Activated CD4-positive, alpha-beta memory T cell treated with anti-CD3 and anti-CD28 coated beads, Interleukin-2, amount 10 ng/mL, durations not matched to agents 7 days and 5 days (primary cell): ENCODE measurements at regions not wholly inside any gene's neighbourhood (a gene's known extent, or its start where the extent isn't known, plus 50 kb on each side); places are given as distances from the start of the nearest gene placed in this dataset.

Experiments used
- CTCF ChIA-PET: fragments of 350-600 bp; sonication (Branson Sonifier 250); formaldehyde crosslinking; loops from one replicate; lab custom pipeline; 2021; ENCODE audit warnings: antibody characterized with exemption, inconsistent platforms; lab: Charles Lee
- POLR2A ChIA-PET: fragments of 350-600 bp; sonication (Branson Sonifier 250); formaldehyde crosslinking; loops from one replicate; lab custom pipeline; 2021; ENCODE audit warnings: antibody characterized with exemption; lab: Charles Lee
- DNase-seq: peaks from one replicate; pipeline ENCODE4 v3.0.0-alpha.2; 2020
- H3K27ac Mint-ChIP-seq: one replicate; pipeline ENCODE4 v1.8.0; 2021; ENCODE audit warnings: mild to moderate bottlenecking, mixed read lengths
- H3K27me3 Mint-ChIP-seq: one replicate; pipeline ENCODE4 v1.8.0; 2021; ENCODE audit warnings: mixed read lengths
- H3K36me3 Mint-ChIP-seq: one replicate; pipeline ENCODE4 v1.8.0; 2021; ENCODE audit warnings: low read depth, mixed read lengths
- H3K4me1 Mint-ChIP-seq: one replicate; pipeline ENCODE4 v1.8.0; 2021; ENCODE audit warnings: mixed read lengths
- H3K4me3 Mint-ChIP-seq: one replicate; pipeline ENCODE4 v1.8.0; 2021; ENCODE audit warnings: mild to moderate bottlenecking, mixed read lengths
- H3K9me3 Mint-ChIP-seq: one replicate; pipeline ENCODE4 v1.8.0; 2021; ENCODE audit warnings: mixed read lengths

GRCh38 chr4:110824344-110824743 is 201.5 kb upstream of the PITX2 start:
- H3K27ac Mint-ChIP-seq = no peak overlapping the region
- H3K4me3 Mint-ChIP-seq = no peak overlapping the region
- no peaks in the 10 kb centered on the region for H3K27me3 Mint-ChIP-seq
- DNase-seq = no peak
- ChIA-PET POLR2A (no interaction called here), CTCF (no interaction called here)
- H3K36me3 Mint-ChIP-seq = no peaks in the 10 kb centered on the region
- no peaks in the 10 kb centered on the region for H3K9me3 Mint-ChIP-seq
- H3K4me1 Mint-ChIP-seq = no peaks in the 10 kb centered on the region

DNA sequence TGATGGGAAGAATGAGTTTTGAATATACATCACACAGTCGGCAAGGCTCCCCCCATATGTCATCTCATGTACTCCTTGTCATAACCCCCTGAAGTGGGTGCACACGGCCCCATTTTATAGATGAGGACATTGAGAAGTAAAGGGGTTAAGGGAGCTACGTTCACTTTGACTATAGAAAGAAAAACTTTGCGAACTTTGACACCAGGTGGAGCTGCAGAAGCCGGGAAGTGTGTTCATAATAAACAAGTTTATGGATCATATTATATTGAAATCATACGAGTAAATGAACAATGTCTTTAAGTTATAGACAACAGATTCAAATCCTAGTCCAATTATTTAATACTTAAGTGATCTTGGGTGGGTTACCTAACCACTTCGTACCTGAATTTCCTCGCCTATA is 203.8 kb upstream of the PITX2 start:
- POLR2A ChIA-PET = no interaction called here
- no peaks in the 10 kb centered on the region for H3K36me3 Mint-ChIP-seq
- H3K27ac Mint-ChIP-seq = no peak overlapping the region
- CTCF ChIA-PET = no interaction called here
- H3K9me3 Mint-ChIP-seq = no peaks in the 10 kb centered on the region
- no peaks in the 10 kb centered on the region for H3K4me1 Mint-ChIP-seq
- no peaks in the 10 kb centered on the region for H3K27me3 Mint-ChIP-seq
- no peak for DNase-seq
- H3K4me3 Mint-ChIP-seq = no peak overlapping the region

DNA sequence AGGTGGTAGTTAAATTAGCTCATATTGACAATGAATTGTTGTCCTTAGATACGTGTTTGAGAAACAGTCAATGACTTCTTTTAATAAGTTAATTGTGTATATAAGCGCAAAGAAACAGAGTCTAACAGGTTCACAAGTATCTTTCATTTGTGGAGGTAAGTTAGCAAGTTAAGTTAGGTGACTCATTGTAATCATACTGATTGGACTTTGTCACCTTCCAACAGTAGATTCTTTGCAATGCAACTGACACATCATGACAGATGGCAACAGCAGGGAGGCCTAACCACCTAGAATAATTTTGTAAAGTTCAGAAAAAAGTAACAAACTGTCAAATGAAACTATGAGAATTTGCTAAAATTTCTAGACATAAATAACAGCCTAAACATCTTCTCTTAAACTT is 207.6 kb upstream of the PITX2 start:
- ChIA-PET CTCF (no interaction called here), POLR2A (no interaction called here)
- H3K9me3 Mint-ChIP-seq = no peaks in the 10 kb centered on the region
- H3K4me3 Mint-ChIP-seq = no peak overlapping the region
- H3K27ac Mint-ChIP-seq = no peak overlapping the region
- DNase-seq = no peak
- H3K4me1 Mint-ChIP-seq = no peaks in the 10 kb centered on the region
- H3K27me3 Mint-ChIP-seq = no peaks in the 10 kb centered on the region
- no peaks in the 10 kb centered on the region for H3K36me3 Mint-ChIP-seq

DNA sequence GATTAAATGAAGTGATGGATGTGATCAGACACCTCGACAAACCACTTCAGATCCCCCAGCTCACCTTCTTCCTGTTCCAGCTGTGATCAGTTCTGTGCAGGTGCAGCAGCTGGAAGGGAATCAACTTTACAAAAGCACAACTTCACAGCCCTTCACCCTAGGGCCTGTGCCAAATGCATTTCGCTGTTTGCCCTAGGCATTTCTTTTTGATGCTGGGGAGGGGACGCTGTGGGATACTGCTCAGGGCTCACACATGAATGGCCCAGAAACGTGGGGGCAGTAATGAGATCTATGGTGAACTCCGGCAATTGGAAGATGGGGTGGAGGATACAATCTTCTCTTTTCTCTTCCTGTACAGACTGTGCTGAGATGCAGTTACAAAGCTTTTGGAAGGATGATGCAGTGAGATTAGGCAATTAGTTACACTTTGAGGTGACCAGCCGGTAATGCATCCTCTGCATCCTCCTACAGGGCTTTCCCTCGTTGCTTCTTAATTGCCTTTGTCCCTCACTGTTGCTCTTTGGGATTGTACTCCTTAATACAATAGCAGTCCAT is 215.1 kb upstream of the PITX2 start:
- no peak overlapping the region for H3K4me3 Mint-ChIP-seq
- ChIA-PET CTCF (no interaction called here), POLR2A (no interaction called here)
- H3K9me3 Mint-ChIP-seq = no peaks in the 10 kb centered on the region
- no peaks in the 10 kb centered on the region for H3K4me1 Mint-ChIP-seq
- no peak for DNase-seq
- H3K36me3 Mint-ChIP-seq = no peaks in the 10 kb centered on the region
- H3K27me3 Mint-ChIP-seq = no peaks in the 10 kb centered on the region
- H3K27ac Mint-ChIP-seq = no peak overlapping the region

GRCh38 chr4:110840221-110840654 is 217.4 kb upstream of the PITX2 start:
- Mint-ChIP-seq H3K4me1 (no peaks in the 10 kb centered on the region), H3K27me3 (no peaks in the 10 kb centered on the region), H3K36me3 (no peaks in the 10 kb centered on the region), H3K4me3 (no peak overlapping the region), H3K27ac (no peak overlapping the region), H3K9me3 (peaks cover 4% of the 10 kb centered on the region)
- POLR2A ChIA-PET = no interaction called here
- no peak for DNase-seq
- CTCF ChIA-PET = no interaction called here

DNA sequence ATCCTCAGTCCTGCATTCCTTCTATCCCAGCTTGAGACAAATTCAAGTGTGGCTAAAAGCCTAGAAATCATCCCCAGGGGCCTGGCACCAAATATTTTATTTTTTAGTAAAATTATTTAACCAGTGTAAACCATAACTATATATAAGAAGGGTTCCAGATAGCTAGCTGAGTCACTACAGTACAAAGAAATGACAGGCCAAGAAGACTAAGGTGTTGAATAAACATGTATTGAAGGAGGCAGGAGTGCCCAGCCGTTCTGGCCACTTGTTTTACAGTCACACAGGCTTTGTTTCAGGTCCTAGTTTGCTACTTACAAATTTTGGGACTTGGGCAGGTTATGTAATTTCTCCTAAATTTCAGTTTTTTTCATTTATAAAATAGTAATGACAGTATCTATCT is 225.9 kb upstream of the PITX2 start:
- POLR2A ChIA-PET = no interaction called here
- DNase-seq = no peak
- Mint-ChIP-seq H3K4me1 (no peaks in the 10 kb centered on the region), H3K4me3 (no peak overlapping the region), H3K27ac (no peak overlapping the region), H3K27me3 (no peaks in the 10 kb centered on the region), H3K9me3 (peaks cover 4% of the 10 kb centered on the region), H3K36me3 (no peaks in the 10 kb centered on the region)
- CTCF ChIA-PET = no interaction called here

DNA sequence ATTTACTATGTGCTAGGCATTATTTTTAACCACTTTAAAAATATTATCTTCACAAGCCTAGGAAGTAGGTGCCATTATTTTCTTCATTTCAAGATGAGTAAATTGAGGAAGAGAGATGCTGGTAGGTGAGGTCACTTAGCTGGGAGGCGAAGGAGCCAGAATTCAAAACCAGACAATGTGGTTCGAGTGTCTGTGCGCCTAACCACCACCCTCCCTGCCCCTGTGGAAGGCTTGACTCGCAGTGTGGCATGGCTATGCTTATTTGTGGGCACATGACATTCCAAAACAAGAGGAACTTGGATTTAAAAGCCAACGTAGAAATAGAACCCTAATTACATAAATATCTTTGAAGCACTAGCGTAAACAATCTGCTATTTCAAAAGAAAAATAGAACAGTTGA is 226.6 kb upstream of the PITX2 start:
- H3K27ac Mint-ChIP-seq = no peak overlapping the region
- H3K27me3 Mint-ChIP-seq = no peaks in the 10 kb centered on the region
- H3K4me1 Mint-ChIP-seq = no peaks in the 10 kb centered on the region
- ChIA-PET POLR2A (no interaction called here), CTCF (no interaction called here)
- H3K4me3 Mint-ChIP-seq = no peak overlapping the region
- peaks cover 1% of the 10 kb centered on the region for H3K9me3 Mint-ChIP-seq
- DNase-seq = no peak
- no peaks in the 10 kb centered on the region for H3K36me3 Mint-ChIP-seq

DNA sequence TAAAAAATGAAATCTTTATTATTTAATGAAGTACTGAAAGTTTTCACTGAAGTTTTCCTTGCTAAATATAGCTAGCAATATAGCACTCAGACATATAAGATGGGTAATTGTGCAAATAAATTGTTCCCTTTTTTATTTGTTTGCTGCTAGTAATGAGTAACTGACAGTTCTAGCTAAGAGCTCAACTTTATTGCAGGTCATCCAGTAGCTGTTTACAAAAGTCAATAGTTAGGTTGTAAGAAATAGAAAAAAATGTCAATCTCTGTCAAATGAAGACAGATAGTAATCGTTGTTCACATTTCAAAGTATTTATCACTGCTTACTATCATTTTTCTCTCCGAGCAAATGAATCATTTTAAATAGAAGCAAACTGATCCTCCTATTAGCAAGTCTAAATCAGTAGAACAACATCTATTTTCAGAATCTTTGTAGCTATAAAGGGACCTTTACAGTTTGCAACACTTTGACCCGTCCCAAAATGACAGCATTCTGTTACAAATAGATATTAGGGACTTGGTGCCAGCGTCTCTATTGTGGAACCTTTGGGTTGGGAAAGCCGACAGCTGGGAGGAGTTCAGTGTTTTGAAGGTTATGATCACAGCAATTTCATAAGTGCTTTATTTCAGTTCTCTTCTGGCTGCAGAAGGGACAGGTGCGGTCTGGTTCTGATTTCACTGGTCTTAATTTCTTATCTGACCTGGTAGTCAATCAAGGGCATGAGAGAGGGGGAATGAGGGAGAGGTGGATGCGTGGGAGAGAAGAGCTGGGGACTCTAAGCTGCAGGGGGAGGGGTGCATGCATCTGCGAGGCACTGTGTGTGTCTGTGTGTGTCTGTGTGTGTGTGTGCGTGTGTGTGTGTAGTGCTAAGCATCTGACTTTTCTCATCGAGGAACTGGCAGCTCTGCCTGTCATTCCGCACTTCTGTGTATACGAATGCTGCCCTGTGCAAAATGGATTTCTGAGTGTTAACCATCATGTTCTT is 227.9 kb upstream of the PITX2 start:
- ChIA-PET POLR2A (no interaction called here), CTCF (interaction anchor here (0.5 kb wide), 1 partner anchor 76 kb away, joined by 3 read pairs; no protein-coding TSS in a partner anchor)
- no peak overlapping the region for H3K27ac Mint-ChIP-seq
- H3K36me3 Mint-ChIP-seq = no peaks in the 10 kb centered on the region
- no peak overlapping the region for H3K4me3 Mint-ChIP-seq
- no peaks in the 10 kb centered on the region for H3K9me3 Mint-ChIP-seq
- no peaks in the 10 kb centered on the region for H3K27me3 Mint-ChIP-seq
- DNase-seq = no peak
- no peaks in the 10 kb centered on the region for H3K4me1 Mint-ChIP-seq

DNA sequence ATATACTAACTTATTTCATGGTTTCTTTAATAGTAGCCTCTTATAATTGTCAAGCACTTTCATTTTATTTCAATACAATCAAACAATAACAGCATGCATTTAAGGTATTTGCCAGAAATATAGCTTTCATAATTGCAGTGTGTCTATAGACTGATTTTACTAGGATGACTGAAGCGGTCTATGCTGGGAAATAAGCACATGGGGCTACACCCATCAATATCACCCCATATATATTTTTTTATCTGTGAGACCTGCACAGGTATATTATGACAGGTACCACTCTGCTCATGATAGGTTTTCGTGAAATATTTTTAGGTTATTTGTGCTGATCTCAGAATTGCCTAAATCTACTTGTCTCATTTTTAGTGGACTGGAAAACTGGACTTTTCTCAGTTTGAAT is 229.1 kb upstream of the PITX2 start:
- ChIA-PET CTCF (no interaction called here), POLR2A (no interaction called here)
- no peak overlapping the region for H3K27ac Mint-ChIP-seq

DNA sequence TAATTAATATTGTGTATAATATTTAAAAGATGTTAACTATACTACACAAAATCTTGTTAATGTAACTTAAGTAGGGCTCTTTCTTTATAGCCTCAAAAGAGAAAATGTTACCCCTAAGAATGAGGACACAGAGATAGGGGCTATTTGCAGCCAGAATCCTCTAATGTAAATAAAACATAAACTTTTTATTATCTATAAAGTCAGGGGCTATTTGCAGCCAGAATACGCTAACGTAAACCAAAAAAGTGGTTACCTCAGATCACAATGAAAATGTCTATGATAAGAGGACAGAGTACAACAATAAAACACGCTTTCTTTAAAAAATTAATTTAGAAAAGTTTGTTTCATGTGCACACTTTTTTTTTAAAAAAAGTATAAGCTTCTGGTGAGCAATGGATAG is 229.9 kb upstream of the PITX2 start:
- no peaks in the 10 kb centered on the region for H3K36me3 Mint-ChIP-seq
- CTCF ChIA-PET = no interaction called here
- no peak overlapping the region for H3K4me3 Mint-ChIP-seq
- H3K27me3 Mint-ChIP-seq = no peaks in the 10 kb centered on the region
- H3K9me3 Mint-ChIP-seq = no peaks in the 10 kb centered on the region
- DNase-seq = no peak
- POLR2A ChIA-PET = no interaction called here
- no peak overlapping the region for H3K27ac Mint-ChIP-seq
- H3K4me1 Mint-ChIP-seq = no peaks in the 10 kb centered on the region

More for the DNA sequence above, 229.1 kb upstream of the PITX2 start:
- no peaks in the 10 kb centered on the region for H3K36me3 Mint-ChIP-seq
- H3K9me3 Mint-ChIP-seq = no peaks in the 10 kb centered on the region
- no peak for DNase-seq
- no peak overlapping the region for H3K4me3 Mint-ChIP-seq
- no peaks in the 10 kb centered on the region for H3K27me3 Mint-ChIP-seq
- no peaks in the 10 kb centered on the region for H3K4me1 Mint-ChIP-seq

- H3K9me3 Mint-ChIP-seq = no peaks in the 10 kb centered on the region
- no peaks in the 10 kb centered on the region for H3K4me1 Mint-ChIP-seq
- no peak for DNase-seq
- H3K27me3 Mint-ChIP-seq = no peaks in the 10 kb centered on the region
- no peak overlapping the region for H3K27ac Mint-ChIP-seq
- ChIA-PET CTCF (no interaction called here), POLR2A (no interaction called here)
- H3K4me3 Mint-ChIP-seq = no peak overlapping the region
- H3K36me3 Mint-ChIP-seq = no peaks in the 10 kb centered on the region
Observed at GRCh38 chr4:110853242-110853641, 230.4 kb upstream of the PITX2 start.

- Mint-ChIP-seq H3K27ac (no peak overlapping the region), H3K4me3 (no peak overlapping the region), H3K9me3 (no peaks in the 10 kb centered on the region), H3K4me1 (no peaks in the 10 kb centered on the region), H3K36me3 (no peaks in the 10 kb centered on the region), H3K27me3 (no peaks in the 10 kb centered on the region)
- POLR2A ChIA-PET = no interaction called here
- CTCF ChIA-PET = no interaction called here
- DNase-seq = no peak
Observed at GRCh38 chr4:110854021-110854678, 231.3 kb upstream of the PITX2 start.

GRCh38 chr4:110860125-110860524 is 237.2 kb upstream of the PITX2 start:
- no peaks in the 10 kb centered on the region for H3K27me3 Mint-ChIP-seq
- no peak overlapping the region for H3K4me3 Mint-ChIP-seq
- no peak for DNase-seq
- CTCF ChIA-PET = no interaction called here
- H3K36me3 Mint-ChIP-seq = no peaks in the 10 kb centered on the region
- H3K27ac Mint-ChIP-seq = no peak overlapping the region
- no peaks in the 10 kb centered on the region for H3K4me1 Mint-ChIP-seq
- POLR2A ChIA-PET = no interaction called here
- H3K9me3 Mint-ChIP-seq = no peaks in the 10 kb centered on the region
